Thymus (tissue), 11 donors: ENCODE measurements at regions not wholly inside any gene's neighbourhood (a gene's known extent, or its start where the extent isn't known, plus 50 kb on each side); places are given as distances from the start of the nearest gene placed in this dataset.
A peak's percentile ranks its signal among the peaks of the same experiment; 100 is the strongest.

Source experiments
- DNase-seq, 9 donors: peaks; one replicate each; pipeline ENCODE4 v3.0.0-alpha.2; 2013; ENCODE audit warnings: low spot score in 9 of 9, low read depth in 6 of 9, missing footprints in 1 of 9
- H3K27ac ChIP-seq, 2 donors: one replicate each; pipeline ENCODE4 v1.5.1; 2013; ENCODE audit warnings: control low read depth in 1 of 2, low read depth in 1 of 2, low read length in 1 of 2, mild to moderate bottlenecking in 1 of 2, moderate library complexity in 1 of 2
- H3K27me3 ChIP-seq, 2 donors: one replicate each; pipeline ENCODE4 v1.5.1; 2013; ENCODE audit warnings: low read length in 1 of 2; ENCODE audit not compliant: control insufficient read depth in 2 of 2, insufficient read depth in 1 of 2
- H3K36me3 ChIP-seq, 2 donors: one replicate each; pipeline ENCODE4 v1.5.1; 2013; ENCODE audit warnings: low read length in 1 of 2, mild to moderate bottlenecking in 1 of 2, moderate library complexity in 1 of 2; ENCODE audit not compliant: control insufficient read depth in 2 of 2, insufficient read depth in 2 of 2
- H3K4me1 ChIP-seq, 2 donors: one replicate each; pipeline ENCODE4 v1.5.1; 2013; ENCODE audit warnings: low read length in 2 of 2; ENCODE audit not compliant: control insufficient read depth in 2 of 2, insufficient read depth in 2 of 2
- H3K4me3 ChIP-seq, 2 donors: one replicate each; pipeline ENCODE4 v1.5.1; 2013; ENCODE audit warnings: low read length in 2 of 2, control low read depth in 1 of 2, mild to moderate bottlenecking in 1 of 2
- H3K9me3 ChIP-seq, 2 donors: one replicate each; pipeline ENCODE4 v1.5.1; 2013; ENCODE audit warnings: low read length in 1 of 2, mild to moderate bottlenecking in 1 of 2; ENCODE audit not compliant: control insufficient read depth in 2 of 2, insufficient read depth in 1 of 2
- WGBS: extraction: QIAGEN DNeasy Blood & Tissue Kit; methylation state at CpG from one replicate; pipeline ENCODE4 v1.1.7; 2013; 5-methylcytosine and 5-hydroxymethylcytosine counted together
- donor health status: healthy.

DNA sequence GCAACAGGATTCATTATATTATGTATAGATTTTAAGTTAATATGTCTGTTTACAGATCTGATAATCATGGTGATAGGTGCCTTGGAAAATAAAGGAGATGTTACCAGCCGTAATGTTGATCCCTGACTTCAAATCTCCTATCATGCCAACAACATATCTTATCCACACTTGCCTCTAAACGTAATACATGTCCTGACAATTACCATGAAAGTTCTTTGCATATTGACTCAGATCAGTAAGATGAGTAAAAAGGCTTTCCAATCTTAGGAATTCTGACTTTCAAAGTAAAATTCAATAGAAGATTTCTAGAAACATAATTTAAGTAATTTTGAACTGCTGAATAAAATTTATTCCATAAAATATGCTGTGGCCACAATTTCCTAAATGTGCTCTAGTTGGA lies 513.3 kb downstream of the ANKRD50 start:
- DNase-seq = no peak
- no peaks in the 10 kb centered on the region for H3K27me3 ChIP-seq
- H3K27ac ChIP-seq = no peak overlapping the region
- H3K9me3 ChIP-seq = no peaks in the 10 kb centered on the region
- H3K4me1 ChIP-seq = no peaks in the 10 kb centered on the region
- WGBS = 94% methylated on average over 2 of the region's 2 CpGs
- no peak overlapping the region for H3K4me3 ChIP-seq
- no peaks in the 10 kb centered on the region for H3K36me3 ChIP-seq

DNA sequence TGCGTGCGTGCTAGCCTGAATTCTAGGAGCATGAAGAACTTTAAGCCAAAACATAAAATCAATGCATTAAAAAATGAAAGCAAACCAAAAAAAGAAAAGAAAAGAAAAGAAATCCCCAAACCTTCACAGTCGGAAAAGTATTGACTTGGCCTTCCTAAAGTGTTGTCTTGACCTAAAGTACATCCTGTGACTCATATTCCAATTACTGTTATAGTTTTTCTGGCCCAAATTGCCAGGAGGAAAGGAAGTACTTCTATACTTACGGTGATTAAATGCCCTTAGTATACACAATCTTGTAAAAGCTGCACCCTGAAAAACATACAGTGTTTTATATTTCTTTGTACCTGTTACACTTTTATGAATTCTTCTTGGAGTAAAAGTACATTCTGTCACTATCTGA lies 512.8 kb downstream of the ANKRD50 start:
- WGBS = 96% methylated on average over 4 of the region's 4 CpGs
- Histone ChIP-seq H3K27ac (no peak overlapping the region), H3K27me3 (no peaks in the 10 kb centered on the region), H3K9me3 (no peaks in the 10 kb centered on the region), H3K4me1 (no peaks in the 10 kb centered on the region), H3K4me3 (no peak overlapping the region), H3K36me3 (no peaks in the 10 kb centered on the region)
- DNase-seq = no peak

DNA sequence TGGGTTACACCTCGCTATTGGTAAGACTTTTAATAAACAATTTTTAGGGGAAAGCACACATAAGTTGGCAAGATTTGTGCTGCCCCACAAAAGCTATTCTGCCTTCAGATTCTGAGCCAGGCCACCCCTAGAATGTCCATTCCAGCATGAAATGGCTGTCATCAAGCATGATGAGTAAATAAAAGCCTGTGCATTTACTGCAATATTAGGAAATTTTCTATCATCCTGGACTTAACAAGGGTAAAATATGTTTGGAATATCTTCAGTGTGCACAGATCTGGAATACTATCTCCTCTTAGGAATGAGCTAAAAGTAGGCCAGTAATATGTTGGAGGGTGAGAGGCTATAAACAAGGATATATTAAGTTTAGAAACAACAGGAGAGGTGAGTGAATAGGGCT lies 510.9 kb downstream of the ANKRD50 start:
- no peak for DNase-seq
- Histone ChIP-seq H3K27ac (no peak overlapping the region), H3K36me3 (no peaks in the 10 kb centered on the region), H3K27me3 (no peaks in the 10 kb centered on the region), H3K4me3 (no peak overlapping the region), H3K4me1 (no peaks in the 10 kb centered on the region), H3K9me3 (no peaks in the 10 kb centered on the region)
- WGBS = 92% methylated on average over 1 of the region's 1 CpG

DNA sequence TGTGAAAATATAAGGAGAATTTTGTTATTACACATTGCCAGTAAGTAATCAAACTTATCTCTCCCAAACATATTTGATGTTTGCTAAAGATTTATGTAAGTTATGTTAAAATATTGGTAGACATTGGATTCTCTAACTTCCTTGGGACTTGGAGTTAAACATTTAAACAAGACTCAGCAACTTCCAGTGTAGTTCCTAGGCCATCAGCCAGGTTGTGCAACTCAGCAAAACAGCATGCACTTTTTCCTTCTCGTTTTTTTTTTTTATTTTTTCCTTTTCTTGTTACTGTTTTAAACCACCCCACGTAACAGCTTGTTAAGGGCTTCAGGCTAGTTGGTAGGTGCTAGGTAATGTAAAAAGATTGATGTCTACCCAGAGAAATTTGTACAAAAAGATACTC lies 510.4 kb downstream of the ANKRD50 start:
- WGBS = 38% methylated on average over 2 of the region's 2 CpGs
- H3K4me1 ChIP-seq = no peaks in the 10 kb centered on the region
- H3K27me3 ChIP-seq = no peaks in the 10 kb centered on the region
- H3K9me3 ChIP-seq = no peaks in the 10 kb centered on the region
- H3K4me3 ChIP-seq = no peak overlapping the region
- no peak for DNase-seq
- no peaks in the 10 kb centered on the region for H3K36me3 ChIP-seq
- no peak overlapping the region for H3K27ac ChIP-seq

DNA sequence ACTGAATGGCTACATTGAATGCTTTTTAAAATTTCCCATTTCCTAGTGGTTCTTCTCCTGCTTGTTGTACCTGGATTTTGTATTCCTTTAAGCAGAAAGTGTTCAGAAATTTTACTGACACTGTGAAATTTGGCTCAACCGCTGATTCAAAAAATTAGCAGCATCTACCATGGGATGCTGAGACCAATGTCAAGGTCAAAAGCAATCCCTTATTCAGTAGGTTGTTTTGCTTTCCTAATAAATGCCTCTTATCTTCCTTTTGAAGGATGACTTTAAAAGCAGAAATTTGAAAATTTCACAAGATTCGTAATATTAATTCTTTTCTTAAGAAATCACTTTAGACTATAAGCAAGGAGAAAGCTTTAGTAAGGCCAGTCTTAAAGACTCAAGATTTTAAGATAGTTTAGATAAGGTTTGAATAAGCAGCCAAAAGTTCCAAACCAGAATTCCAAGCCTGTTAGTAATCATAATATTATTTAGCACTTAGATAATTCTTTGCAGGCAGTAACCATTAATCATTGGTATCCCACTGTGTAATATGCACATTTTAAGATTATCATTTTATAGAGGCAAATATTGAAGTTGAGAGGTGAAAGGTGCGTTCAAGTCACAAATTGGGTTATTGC lies 508.8 kb downstream of the ANKRD50 start:
- WGBS = 96% methylated on average over 3 of the region's 3 CpGs
- H3K27ac ChIP-seq = no peak overlapping the region
- H3K4me3 ChIP-seq = no peak overlapping the region
- no peak for DNase-seq
- H3K4me1 ChIP-seq = no peaks in the 10 kb centered on the region
- no peaks in the 10 kb centered on the region for H3K36me3 ChIP-seq
- H3K9me3 ChIP-seq = no peaks in the 10 kb centered on the region
- H3K27me3 ChIP-seq = no peaks in the 10 kb centered on the region

DNA sequence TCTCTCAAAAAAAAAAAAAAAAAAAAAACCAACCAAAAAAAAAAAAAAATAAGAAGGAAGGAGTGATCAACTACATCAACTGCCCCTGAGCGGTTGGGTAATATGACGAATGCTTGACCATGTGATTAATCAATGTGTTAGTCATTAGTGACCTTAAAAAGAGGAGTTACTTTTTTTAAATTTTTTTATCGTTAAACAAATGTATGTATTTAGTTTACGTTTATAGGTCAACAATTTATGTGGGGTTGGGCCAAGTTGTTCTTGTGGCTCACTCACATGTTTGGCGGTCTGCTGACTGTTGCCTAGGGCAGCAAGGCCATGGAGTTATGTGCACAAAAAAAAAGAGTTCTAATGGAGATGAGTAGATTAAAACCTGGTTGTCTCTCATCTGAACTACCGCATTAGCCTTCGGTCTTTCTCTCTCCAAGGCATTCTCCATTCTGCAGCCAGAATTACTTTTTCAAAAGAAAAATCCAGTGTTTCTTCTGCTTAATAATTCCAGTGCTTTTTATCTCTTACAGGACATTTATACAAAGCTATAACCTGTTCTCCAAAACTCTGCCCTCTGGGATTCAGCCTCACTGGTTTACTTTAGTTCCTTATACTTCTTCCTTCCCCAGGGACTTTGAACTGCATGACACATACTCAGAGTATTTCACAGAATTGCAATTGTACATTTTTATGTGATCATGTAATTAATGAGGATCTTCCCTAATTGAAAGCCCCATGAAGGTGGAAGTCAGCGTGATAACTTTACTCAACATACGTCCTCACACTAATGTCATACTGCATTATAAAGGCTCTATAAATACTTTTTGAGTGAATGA lies 505.5 kb downstream of the ANKRD50 start:
- H3K4me3 ChIP-seq = no peak overlapping the region
- no peaks in the 10 kb centered on the region for H3K27me3 ChIP-seq
- no peaks in the 10 kb centered on the region for H3K9me3 ChIP-seq
- no peak for DNase-seq
- no peaks in the 10 kb centered on the region for H3K36me3 ChIP-seq
- H3K27ac ChIP-seq = peak overlapping the region in 1 of 2 donors; percentile 27
- WGBS = 97% methylated on average over 9 of the region's 9 CpGs
- H3K4me1 ChIP-seq = no peaks in the 10 kb centered on the region

DNA sequence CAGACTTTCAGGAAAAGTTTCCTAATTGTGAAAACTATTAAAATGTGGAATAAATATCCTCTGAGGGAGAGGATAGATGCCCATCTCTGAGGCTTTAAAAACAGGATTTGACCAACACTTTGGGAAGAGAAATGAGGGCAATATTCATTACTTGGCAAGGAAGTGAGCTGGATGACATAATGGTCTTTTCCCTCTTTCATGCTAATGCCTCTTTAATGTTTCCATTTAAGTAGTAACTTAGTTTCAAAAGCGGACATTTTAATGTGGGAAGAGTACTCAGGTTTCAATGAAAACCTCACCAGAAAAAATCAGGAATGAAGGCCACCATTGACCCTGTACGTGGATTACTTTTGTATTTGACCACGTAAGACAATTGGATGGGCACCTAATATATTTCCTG lies 503.3 kb downstream of the ANKRD50 start:
- H3K9me3 ChIP-seq = no peaks in the 10 kb centered on the region
- no peaks in the 10 kb centered on the region for H3K4me1 ChIP-seq
- H3K27ac ChIP-seq = no peak overlapping the region
- no peak for DNase-seq
- H3K27me3 ChIP-seq = no peaks in the 10 kb centered on the region
- no peaks in the 10 kb centered on the region for H3K36me3 ChIP-seq
- WGBS = 95% methylated on average over 3 of the region's 3 CpGs
- H3K4me3 ChIP-seq = no peak overlapping the region

DNA sequence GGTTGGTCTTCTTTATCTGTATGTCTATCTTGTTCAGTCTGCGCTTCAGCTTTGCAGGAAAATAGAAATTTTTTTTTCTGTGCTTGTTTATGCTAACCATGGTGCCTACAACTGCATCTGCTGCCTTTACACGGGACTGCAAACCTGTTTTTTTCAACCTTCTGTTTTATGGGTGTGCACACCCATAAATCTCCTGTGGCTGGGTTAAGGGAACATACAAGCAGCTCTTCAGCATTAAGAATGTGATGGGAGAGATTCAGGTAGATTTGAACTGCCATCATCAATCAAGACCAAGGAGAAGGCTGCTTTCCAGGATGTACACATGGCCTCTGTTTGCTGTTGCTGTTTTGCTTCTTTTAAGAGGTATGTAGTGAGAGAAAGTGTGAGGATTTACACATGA lies 502.9 kb downstream of the ANKRD50 start:
- H3K4me3 ChIP-seq = no peak overlapping the region
- H3K27ac ChIP-seq = no peak overlapping the region
- no peaks in the 10 kb centered on the region for H3K9me3 ChIP-seq
- no peaks in the 10 kb centered on the region for H3K36me3 ChIP-seq
- H3K27me3 ChIP-seq = no peaks in the 10 kb centered on the region
- no peaks in the 10 kb centered on the region for H3K4me1 ChIP-seq
- WGBS = 82% methylated on average over 2 of the region's 2 CpGs
- no peak for DNase-seq

DNA sequence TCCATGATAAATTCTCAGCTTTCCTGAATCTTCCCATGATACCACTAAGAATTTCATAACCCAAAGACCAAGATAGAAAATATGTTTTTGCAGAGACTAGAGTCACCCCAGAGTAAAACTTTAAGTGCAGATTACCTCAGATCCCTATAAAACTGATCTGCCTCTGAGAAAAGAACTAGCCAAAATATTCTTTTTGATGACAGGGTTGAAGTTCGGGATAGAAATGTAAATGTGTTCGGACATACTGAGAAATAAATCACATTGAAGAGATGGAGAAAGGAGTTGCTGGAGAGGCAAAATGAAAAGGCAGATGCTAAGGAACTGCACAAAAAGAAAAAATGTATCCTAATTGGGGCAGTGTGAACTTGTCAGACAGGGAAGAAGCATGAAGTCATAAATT lies 501.8 kb downstream of the ANKRD50 start:
- no peak for DNase-seq
- Histone ChIP-seq H3K4me3 (no peak overlapping the region), H3K36me3 (no peaks in the 10 kb centered on the region), H3K4me1 (no peaks in the 10 kb centered on the region), H3K9me3 (no peaks in the 10 kb centered on the region), H3K27me3 (no peaks in the 10 kb centered on the region), H3K27ac (no peak overlapping the region)
- WGBS = 98% methylated on average over 2 of the region's 2 CpGs
